IPS-NIHi11 (cell line): ENCODE measurements at regions not wholly inside any gene's neighbourhood (a gene's known extent, or its start where the extent isn't known, plus 50 kb on each side); places are given as distances from the start of the nearest gene placed in this dataset.
"Not testable (repeated sequence)": the region's sequence is repeated elsewhere in the genome, so short reads cannot be mapped to it uniquely, and the experiment has no call there.

ENCODE experiments used
- DNase-seq: peaks from one replicate; pipeline ENCODE4 v3.0.0; 2012; ENCODE audit warnings: mixed read lengths, low spot score

DNA sequence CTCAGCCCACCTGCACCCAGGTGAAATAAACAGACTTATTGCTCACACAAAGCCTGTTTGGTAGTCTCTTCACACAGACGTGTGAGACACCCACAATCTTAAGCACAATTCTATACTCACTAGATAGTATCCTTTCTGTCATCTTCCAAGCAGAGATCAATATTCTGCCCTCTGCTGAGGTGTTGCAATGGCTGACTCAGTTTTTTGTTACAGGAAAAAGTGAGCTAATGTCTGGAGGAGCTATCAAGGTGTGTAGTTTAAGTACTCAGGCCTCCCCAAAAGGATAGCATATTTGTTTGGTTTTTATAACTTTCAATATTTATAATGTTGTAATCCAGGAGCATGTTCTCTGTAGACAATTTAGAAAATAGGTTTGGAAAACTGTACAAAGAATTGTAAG, 775.2 kb upstream of the POU3F4 start:
- no peak for DNase-seq

DNA sequence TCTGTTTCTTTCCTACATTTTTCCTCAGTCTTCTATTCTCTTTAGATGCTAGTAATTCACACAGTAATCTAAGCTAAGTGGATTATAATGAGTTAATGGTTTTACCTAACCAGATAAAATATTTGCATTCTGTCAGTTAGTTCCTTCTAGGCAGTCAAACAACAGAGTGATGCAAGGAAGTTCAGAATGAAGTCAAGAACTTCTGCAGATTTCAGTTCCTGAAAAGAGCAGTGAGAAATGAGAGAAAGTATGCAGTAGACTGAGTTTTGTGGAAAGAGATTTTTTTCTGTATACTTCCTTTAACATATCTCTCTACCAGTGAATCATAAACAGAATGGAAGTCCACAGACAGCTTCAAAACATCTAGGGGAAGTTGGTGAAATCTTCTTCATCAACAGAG, 774.0 kb upstream of the POU3F4 start:
- DNase-seq = no peak

- not testable (repeated sequence) for DNase-seq
These were observed 769.8 kb upstream of the POU3F4 start for GRCh38 chrX:82738313-82738712.

DNA sequence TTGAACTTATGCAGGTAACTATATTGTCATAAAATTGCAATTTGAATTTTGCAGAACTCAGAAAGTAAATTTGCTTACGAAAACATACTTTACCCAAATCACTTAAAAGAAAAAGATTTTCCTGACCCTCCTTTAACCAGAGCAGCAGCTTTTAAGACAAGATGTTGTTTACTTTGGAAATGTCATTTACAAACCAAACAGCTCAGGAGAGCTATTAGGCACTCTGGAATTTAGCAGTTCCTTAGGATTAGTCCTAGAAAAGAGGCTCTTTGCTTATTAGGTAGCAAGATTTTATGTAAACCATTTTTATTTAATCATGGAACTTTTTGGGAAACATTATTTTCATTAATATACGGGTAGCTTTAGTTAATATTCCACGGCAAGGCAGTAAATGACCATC, 765.7 kb upstream of the POU3F4 start:
- DNase-seq = no peak

GRCh38 chrX:82745725-82746124, 762.4 kb upstream of the POU3F4 start:
- DNase-seq = not testable (repeated sequence)

GRCh38 chrX:82748906-82749505, 759.1 kb upstream of the POU3F4 start:
- DNase-seq = no peak

DNA sequence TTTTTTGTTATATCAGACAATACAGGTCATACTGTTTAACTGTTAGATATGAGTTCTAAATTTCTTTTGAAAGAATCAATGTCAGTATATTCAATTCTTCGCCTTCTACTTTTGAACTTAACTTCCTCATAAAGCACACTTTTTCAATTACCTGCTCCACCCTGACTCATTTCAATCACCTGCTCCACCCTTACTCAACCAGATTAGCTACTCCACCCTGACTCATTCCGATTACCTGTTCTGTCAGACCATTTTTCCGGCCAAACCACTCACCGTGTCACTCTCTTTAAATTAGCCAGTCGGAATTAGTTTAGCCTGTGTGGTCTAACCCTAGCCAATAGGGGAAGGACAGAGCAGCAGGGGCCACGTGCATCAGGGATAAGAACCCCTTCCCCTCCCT, 751.8 kb upstream of the POU3F4 start:
- no peak for DNase-seq

DNA sequence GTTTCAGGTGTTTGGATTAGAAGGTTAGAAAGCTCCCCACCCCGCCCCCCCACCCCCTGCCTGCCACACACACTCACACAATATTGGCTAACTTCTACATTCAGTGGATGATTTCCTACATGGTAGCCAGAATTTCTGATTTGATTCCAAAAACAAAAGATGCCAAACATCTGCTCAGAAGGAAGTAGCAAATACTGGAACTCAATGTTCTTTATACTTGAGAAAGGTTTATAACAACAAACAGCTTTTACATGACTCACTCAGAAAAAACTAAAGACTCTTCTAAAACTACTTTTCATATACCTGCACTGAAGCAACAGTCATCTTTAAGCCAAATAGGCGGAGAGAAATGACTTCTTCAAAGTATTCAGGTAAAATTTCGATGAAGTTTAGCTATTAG, 750.5 kb upstream of the POU3F4 start:
- no peak for DNase-seq

DNA sequence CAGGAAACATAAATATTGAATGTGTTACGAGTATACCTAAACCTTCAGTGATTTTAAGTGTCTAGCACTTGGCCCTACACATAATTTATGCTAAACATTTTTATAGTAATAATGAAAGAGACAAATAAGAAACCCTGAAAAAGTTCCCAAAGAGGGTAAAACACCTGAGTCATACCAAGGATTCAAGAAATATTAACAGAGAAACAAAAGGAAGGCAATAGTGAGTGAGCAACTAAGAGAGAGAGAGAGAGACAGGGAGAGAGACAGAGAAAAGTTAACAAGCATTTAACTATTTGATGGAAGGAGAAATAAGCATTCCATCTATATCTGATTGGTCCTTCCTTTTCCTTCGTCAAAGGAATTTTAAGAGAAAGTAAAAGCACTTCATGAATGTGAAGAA, 743.6 kb upstream of the POU3F4 start:
- no peak for DNase-seq

DNA sequence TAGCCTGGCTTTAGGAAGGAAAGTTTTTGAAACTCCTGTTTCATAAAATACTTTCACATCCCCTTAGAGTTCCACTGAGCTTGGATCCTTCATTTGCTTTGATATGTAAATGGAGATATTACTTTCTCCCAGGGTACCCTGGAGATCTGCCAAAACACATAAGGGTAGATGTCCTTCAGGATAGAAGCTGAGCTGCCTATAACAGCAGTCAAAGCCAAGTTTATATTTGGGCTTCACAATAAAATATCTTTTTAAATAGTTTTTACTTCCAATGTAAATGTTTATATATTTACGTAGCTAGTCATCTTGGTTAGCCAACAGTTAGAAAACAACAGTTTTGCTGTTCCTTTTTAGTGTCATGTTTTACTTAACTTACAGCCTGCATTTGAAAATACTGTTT, 742.3 kb upstream of the POU3F4 start:
- no peak for DNase-seq

DNA sequence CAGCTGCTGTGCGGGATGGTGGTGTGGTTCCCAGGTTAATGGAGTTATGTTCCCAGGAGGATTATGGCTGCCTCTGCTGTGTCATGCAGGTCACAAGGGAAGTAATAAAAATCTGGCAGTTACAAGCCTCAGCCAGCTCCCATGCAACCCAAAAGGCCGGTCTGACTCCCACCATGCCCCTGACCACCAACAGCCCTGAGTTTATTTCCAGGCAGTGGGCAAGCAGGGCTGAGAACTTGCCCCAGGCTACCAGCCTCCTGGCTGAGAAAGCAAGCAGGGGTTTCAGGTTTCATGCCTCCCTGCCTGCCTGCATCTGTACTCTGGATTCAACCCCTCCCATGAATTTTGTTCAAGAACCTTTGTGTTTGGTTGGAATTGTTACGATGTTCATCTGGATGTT, 732.7 kb upstream of the POU3F4 start:
- DNase-seq = no peak

DNA sequence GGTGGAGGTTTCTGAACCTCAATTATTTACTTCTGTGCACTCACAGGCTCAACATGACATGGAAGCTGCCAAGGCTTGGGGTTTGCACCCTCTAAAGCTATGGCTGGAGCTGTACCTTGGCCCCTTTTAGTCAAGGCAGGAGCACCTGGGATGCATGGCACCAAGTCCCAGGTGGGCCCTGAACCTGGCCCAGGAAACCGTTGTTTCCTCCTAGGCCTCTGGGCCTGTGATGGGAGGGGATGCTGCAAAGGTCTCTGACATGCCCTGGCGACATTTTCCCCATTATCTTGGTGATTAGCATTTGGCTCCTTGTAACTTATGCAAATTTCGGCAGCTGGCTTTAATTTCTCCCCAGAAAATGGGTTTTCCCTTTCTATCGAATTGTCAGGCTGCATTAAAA, 726.1 kb upstream of the POU3F4 start:
- no peak for DNase-seq

- DNase-seq = not testable (repeated sequence)
These were observed 695.2 kb upstream of the POU3F4 start for GRCh38 chrX:82812902-82813301.

GRCh38 chrX:82813671-82814078, 694.4 kb upstream of the POU3F4 start:
- no peak for DNase-seq

DNA sequence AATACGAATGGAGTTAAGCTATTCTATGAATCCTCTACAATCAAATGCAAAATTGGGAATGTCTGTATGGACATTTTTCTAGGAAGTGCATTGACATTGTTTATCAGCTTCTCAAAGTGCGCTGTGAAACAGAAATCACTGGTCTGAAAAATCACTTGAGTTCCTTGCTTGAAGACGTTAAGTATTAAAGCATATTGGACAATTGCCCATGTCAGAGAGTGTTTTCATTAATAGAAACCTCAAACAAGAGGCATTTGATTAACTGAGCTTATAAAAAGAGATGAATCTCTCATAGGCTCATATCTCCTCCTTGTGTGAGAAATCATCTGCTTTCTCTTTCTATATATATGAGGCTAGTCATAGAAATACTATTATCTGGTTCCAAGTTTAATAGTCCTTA, 692.1 kb upstream of the POU3F4 start:
- no peak for DNase-seq

DNA sequence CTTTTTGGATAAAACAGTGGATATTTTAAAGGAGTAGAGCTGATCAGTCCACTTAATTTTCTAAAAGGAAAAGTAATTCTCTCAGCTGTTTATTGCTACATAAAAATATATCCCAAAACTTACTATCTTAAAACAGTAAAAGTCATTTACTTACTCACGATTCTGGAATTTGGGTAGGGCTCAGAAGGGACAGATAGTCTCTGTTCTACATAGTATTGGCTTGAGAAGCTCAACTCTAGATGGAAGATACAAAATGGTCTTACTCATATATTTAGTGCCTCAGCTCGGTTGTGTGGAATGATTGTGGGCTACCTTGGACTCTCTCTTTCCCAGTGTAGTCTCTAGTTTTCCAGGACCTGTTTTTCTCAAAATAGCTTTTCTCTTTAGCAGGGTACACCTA, 691.5 kb upstream of the POU3F4 start:
- no peak for DNase-seq

DNA sequence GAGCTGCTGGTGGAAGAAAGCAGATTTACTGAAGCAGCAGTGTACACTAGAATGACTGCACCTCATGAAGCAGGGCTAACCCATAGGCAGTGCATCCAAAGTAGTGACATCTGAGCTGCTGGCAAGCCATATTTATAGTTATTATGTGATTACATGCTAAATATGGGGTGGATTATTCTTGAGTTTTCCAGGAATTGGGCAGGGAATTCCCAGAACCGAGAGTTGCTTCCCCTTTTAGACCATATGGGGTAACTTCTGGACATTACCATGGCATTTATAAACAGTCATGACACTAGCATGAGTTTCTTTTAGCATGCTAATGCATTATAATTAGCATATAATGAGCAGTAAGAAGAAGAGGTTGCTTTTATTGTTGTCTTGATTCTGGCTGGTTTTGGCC, 665.8 kb upstream of the POU3F4 start:
- DNase-seq = no peak

DNA sequence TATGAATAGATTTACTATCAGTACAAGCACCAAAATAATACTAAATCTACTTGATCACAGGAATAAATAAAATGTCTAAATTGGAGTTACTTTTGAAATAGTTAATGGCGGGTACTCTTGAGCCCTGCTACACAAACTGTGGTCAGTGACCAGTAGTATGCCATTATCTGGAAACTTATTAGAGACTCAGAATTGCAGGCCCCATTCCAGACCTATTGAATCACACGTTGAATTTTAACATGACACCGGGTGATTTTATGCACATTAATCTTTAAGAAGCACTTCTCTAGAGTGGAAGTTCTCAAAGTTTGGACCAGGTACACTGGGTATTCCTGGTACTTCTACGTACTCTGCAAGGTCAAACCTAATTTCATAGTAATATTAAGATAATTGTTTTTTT, 660.0 kb upstream of the POU3F4 start:
- DNase-seq = no peak
